ENCODE measurements at regions not wholly inside any gene's neighbourhood (a gene's known extent, or its start where the extent isn't known, plus 50 kb on each side); places are given as distances from the start of the nearest gene placed in this dataset.

- no peak for TF ChIP-seq CTCF (IDR thresholded peaks at IDR 0.05)
- no peak for TF ChIP-seq POLR2AphosphoS5 (IDR thresholded peaks at IDR 0.05)
Observed at GRCh38 chr2:216925636-216926366, 65.9 kb upstream of the TNP1 start.
